ENCODE measurements at regions not wholly inside any gene's neighbourhood (a gene's known extent, or its start where the extent isn't known, plus 50 kb on each side); places are given as distances from the start of the nearest gene placed in this dataset.
"Not testable (repeated sequence)": the region's sequence is repeated elsewhere in the genome, so short reads cannot be mapped to it uniquely, and the experiment has no call there.

DNA sequence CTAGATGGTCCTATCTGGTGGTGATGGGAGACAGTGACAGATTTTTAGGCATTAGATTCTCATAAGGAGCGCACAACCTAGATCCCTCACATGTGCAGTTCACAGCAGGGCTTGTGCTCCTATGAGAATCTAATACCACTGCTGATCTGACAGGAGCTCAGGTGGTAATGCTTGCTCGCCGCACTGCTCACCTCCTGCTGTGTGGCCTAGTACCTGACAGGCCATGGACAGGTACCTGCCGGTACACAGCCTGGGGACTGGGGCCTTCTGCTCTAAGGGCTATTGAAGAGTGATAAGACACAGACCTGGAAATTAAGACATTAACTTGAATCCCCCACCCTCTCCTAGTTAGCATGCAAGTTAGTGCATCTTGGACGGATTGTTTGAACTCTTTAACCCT lies 64.4 kb downstream of the KLRB1 start:
- DNase-seq; ATAC-seq; intact Hi-C loops (cut with DNase I, micrococcal nuclease): not testable (repeated sequence)

DNA sequence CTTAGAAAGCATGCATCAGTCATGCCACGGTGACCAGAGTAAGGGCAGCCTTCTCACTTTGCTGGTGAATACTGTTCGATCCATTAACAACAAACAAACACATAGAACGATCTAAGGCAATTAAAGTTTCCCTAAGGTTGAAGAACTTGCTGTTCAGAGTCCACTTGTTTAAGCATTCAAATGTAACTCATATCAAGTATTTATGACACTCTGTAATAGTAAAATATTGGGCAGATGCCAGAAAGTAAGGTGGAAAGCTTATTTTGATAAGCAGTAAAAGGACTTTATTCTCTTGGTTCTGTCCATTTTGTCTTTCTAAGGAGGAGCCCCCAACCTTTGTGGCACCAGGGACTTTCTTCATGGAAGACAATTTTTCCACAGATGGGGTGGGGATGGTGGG lies 64.9 kb downstream of the KLRB1 start:
- intact Hi-C loops (cut with DNase I, micrococcal nuclease); DNase-seq: not testable (repeated sequence)
- ATAC-seq = peak; percentile 69

DNA sequence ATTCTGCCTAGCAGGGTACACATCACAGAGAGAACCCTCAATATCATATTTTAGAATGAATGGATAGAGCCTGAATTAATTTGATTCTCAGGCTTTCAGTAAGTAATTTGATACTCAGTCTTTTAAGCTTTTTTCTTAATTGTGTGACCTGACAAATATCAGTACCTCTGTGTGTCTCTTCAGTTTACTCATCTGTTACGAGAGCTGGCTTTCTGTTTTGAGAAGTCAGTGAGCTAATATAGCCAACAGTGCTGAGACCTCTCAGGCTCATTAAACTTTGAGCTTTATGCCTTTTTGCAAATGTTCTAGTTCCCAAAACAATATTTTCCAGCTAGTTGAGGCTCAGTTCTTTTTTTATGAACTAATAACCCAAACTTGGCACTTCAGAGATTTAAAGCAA lies 91.8 kb downstream of the KLRB1 start:
- ATAC-seq; intact Hi-C loops (cut with DNase I, micrococcal nuclease); DNase-seq: not testable (repeated sequence)

DNA sequence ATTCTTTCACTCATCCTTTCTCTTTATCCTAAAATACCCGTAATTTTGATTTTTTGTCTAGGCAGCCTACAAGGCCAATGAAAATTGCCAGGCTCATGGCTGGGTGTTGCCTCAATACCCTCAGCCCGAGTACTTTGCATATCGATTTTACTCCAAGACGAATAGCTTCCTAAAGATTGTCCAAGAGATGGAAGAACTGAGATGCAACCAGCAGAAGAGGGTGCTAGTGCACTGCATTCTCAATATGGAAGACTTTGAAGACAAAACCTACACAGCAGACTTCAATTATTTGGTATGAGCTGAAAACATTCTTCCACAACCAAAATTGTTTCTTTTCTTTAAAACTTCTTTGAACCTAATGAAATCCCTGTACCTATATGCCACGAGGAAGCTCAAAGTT lies 95.0 kb downstream of the KLRB1 start:
- peak; percentile 44 for ATAC-seq
- DNase-seq = not testable (repeated sequence)

DNA sequence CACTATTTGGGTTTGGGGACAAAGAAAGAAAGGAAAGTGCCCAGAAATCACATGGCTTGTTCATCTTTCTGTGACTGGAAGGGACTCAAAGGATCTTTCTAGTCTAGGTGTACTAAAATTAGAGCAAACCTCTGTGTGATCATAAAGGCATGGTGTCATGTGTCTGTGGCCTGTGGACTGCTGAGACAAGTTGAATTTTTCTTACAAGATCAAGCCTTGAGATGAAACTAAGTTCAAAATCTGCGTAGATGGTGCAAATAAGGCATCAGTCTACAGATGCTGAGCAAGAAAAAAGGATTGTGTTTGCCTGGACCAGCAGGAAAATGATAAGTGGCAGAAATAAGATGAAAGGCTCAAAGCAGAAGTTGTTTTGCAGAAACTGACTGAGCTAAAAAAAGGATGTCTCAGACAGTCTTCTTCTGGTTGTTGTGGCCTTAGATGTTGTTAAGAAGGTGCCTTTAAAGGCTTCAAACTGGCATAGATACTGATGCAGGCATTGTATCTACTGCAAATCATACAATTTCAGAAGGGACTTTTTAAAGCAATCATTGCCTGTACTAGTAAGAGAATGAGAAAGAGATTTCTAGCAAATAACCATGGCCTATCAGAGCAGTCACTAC lies 97.2 kb downstream of the KLRB1 start:
- DNase-seq; intact Hi-C loops (cut with DNase I, micrococcal nuclease); ATAC-seq: not testable (repeated sequence)

More for the DNA sequence above, 95.0 kb downstream of the KLRB1 start:
- intact Hi-C loops (cut with DNase I, micrococcal nuclease) = not testable (repeated sequence)

DNA sequence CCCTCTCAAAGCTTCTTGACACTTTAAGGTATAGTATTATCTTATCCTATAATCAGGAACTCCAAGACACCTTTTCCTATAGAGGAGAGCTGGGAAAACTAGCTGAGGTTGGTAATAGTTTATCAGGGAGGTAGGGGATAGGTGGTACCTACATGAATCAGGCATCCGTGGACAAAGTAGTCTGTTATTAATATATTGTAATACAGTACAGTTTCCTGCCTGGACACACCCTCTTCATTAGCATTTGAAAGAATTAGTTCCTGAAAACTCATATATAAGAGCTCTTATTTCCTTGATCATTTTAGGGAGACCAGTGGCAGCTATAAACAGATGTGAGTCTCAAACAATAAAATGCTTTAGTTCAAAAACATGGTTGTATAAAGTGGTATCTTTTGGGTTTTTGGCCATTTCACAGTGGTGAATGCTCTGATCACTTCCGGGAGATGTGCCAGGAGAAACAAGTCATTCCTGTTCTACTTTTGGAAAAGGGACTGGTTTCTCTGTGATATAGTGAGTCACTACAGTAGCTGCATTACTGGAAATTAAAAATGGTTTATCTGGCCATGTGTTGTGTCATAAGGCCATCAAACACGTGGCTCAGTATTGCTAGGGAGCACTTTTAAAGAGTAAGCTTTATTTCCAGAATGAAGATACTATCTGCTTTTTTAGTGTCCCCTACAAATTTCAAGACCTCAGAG lies 98.1 kb downstream of the KLRB1 start:
- intact Hi-C loops (cut with DNase I, micrococcal nuclease) = no loop called here

DNA sequence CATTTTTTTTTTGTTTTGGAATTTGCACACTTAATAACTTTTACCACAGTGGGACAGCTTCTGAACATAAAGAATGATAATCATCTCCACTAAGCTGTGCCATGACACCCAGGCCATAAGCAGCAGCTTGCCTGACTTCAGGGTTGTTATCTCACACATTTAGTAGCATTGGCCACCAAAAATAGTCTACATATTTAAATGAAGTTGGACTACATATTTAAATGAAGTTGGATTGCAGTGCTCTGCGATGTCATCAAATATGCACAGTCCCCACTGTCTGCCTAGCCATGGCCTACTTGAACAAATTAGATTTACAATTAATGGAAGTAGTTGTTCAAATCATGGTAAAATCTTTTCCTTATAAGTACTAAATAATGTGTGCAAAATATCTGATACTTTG lies 101.0 kb downstream of the KLRB1 start:
- DNase-seq (no peak), ATAC-seq (no peak)
- intact Hi-C loops (cut with DNase I, micrococcal nuclease) = no loop called here

More for the DNA sequence above, 98.1 kb downstream of the KLRB1 start:
- DNase-seq (no peak), ATAC-seq (no peak)

DNA sequence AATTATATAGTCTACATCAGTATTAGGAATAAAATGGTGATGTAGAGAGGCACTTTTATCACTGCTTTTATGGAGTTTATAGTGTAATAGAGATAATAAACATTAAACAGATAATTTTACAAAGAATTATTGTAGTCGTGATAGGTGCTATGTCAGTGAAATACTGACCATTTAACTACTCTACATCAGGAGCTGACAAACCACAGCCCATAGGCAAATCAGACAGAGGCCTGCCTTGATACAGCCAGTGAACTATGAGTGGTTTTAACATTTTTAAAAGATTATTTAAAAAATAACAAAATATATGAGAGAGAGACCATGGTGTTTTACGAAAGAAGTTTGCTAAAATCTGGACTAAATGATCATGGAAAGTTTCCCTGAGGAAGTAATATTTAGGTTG lies 104.3 kb downstream of the KLRB1 start:
- DNase-seq; intact Hi-C loops (cut with DNase I, micrococcal nuclease); ATAC-seq: not testable (repeated sequence)

DNA sequence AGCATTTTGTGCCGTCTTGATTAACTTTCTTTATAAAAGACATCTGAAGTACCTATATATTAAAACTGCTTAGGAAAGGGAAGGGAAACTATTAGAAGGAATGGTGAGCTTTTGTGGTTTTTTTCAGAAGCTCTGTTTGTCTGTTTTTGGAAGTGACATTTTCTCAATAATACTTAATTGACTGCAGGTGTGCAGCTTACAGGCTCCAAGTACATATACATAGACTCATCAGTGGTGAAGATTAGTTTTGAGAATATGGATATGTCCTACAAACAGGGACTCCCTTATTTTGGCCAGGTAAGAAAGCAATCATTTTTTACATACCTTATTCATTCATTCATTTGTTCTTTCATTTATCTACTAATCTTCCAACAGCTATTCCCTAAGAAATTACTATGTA lies 104.9 kb downstream of the KLRB1 start:
- DNase-seq; ATAC-seq; intact Hi-C loops (cut with DNase I, micrococcal nuclease): not testable (repeated sequence)

DNA sequence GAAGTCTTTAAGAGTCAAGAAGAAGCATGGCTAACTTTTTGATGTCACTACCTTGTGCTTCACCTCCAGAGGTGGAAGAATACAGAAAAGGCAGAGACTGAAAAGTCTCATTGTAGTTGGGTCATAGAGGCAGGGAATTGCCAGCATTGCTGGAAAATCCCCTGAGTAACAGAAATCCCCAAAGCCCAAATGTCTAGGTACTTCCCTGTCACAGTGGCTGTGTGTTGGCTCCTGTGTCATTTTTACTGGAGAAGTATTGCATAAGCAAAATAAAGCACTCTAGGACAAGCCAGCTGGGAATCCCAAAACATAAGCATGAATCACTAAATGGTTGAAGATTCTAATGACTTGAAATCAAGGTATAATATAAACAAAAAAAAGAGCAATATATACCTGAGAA lies 114.4 kb downstream of the KLRB1 start:
- ATAC-seq; intact Hi-C loops (cut with DNase I, micrococcal nuclease); DNase-seq: not testable (repeated sequence)

DNA sequence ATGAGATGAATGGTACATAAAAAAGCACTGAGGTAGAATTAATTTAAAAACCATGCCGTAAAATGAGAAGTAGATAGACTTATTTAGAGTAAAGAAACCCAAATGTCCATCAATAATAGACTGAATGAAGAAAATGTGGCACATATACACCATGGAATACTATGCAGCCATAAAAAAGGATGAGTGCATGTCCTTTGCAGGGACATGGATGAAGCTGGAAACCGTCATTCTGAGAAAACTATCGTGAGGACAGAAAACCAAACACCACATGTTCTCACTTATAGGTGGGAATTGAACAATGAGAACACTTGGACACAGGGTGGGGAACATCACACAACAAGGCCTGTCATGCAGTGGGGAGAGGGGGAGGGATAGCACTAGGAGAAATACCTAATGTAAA lies 126.4 kb downstream of the KLRB1 start:
- ATAC-seq; DNase-seq; intact Hi-C loops (cut with DNase I, micrococcal nuclease): not testable (repeated sequence)

DNA sequence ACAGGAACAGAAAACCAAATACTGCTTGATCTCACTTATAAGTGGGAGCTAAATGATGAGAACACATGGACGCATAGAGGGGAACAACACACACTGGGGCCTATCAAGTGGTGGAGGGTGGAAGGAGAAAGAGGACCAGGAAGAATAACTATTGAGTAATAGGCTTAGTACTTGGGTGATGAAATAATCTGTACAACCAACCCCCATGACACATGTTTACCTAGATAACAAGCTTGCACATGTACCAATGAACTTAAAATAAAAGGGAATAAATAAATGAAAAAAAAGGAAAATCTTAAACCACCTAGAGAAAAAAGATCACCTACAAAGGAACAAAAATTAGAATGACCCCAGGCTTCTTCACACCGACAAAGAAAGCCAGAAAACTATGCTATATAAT lies 133.5 kb downstream of the KLRB1 start:
- DNase-seq; intact Hi-C loops (cut with DNase I, micrococcal nuclease); ATAC-seq: not testable (repeated sequence)

DNA sequence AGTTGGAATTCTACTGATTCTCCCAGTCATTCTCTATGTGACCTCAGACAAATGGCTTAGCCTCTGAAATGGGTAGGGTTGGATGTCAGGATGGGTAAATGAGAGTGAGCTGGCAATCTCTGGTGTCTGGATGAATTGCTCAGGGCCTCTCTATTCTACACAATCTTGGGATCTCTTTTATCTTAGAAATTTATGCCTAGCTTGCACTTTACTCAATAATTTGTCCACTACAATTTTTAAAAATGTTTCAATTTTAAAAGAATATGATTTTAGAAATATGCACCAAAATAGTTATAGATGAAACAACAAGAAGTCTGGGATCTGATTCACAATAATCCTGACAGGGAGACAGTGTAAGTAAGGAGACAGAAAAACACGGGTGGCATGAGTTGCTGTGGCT lies 134.1 kb downstream of the KLRB1 start:
- intact Hi-C loops (cut with DNase I, micrococcal nuclease); ATAC-seq; DNase-seq: not testable (repeated sequence)

DNA sequence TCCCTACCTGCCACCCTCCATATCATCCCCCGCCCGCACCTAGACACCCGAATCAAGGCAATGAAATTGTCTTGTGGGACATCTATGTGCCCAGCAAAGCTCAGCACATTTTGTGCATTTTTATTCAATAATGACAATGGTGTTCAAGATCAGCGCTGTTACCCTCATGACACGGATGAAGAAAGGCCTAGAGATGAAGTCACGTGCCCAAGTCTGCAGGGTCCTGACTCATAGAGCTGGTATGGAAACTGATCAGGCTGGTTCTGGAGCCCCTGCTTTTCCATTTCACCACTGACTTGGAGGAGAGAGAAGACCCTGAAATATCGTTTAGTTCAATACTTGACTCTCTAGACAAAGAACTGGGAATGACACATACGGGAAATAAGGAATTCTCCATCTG lies 136.2 kb downstream of the KLRB1 start:
- intact Hi-C loops (cut with DNase I, micrococcal nuclease); DNase-seq; ATAC-seq: not testable (repeated sequence)

DNA sequence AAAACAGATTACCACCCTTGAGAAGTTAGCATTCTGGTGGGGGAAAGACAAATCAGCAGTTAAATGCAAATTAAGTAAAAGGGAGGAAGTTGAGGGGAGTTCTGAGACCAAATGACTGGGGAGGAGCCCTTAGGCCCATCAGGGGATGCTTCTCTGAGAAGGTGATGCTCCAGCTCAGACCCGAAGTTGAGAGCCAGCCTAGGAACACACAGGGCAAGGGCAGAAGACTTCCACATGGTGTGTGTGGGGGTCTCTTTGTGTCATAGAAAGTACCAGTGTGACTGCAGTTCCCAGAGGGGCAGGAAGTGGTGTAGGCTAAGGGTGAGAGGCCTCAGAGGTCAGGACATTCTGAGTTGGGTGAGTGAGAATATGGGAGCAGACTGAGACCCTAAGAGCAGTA lies 137.3 kb downstream of the KLRB1 start:
- ATAC-seq; DNase-seq; intact Hi-C loops (cut with DNase I, micrococcal nuclease): not testable (repeated sequence)

DNA sequence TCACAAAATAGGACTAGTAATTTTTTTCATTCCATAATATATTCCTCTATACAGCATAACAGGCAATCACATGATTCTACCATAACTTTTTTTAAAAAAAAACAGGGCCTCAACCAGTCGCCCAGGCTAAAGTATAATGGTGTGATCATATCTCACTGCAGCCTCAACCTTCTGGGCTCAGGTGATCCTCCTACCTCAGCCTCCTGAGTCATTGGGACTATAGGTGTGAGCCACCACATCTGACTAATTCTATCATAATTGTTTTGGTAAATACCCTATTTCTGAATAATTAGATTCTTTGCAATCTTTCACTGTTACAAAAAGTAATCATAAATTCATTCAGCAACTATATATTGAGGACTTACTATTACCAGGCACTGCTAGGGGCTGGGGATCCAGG lies 137.8 kb downstream of the KLRB1 start:
- ATAC-seq; intact Hi-C loops (cut with DNase I, micrococcal nuclease); DNase-seq: not testable (repeated sequence)

DNA sequence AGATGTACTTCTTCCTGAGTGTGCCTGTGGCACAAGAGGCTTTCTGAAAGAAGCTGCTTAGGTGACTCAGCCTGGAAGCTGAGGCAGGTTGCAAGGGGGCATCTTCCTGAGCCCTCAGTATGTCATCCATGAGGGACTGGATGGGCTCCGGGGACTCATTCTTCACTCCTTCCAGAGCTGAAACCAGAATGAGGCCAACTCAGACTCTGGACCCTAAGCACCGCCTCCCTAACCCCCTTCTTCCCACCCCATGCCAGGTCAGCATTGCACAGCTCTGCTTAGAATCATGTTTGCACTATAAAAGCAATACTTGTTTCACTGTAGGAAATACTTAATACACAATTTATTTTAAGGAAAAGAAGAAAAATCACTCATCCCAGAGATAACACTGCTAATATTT lies 138.3 kb downstream of the KLRB1 start:
- ATAC-seq; intact Hi-C loops (cut with DNase I, micrococcal nuclease); DNase-seq: not testable (repeated sequence)

DNA sequence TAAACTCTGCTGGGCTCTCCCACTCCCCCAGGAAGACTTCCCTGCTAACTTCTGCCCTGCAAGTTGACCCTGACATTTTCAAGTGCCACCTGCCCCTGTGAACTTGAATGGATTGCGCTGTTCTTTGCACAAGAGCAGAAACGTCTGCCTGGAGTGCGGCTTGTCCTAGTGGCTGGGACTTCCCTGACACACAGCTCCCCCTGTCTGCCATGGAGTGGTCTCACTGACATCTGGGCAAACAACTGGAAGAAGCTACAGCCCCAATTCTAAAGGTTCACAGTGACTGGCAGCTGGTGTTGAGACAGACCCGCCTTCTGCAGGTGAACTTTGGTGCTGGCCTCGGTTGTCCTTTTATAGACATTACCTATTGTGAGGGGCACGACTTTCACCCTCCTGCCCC lies 138.7 kb downstream of the KLRB1 start:
- DNase-seq (peak; percentile 36 to 66), ATAC-seq (peak; percentile 69)
- intact Hi-C loops (cut with DNase I, micrococcal nuclease) = not testable (repeated sequence)

DNA sequence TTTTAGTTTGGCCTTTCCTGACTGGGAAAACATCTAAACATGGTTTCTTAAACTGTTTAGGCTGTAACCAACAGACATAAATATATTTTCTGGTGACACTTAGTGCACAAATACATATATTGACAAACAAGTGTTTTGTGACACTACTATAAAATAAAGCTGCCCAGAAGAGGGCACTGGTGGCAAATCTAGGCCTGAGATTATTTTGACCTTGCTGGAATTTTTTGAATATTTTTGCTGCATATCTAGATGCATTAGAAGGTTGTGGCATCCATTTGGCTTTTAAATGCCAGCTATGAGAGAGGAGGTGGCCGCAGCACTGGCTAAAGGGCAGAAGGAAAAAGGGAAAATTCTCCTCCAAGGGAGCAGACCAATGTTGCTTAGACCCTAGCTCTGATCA lies 139.6 kb downstream of the KLRB1 start:
- ATAC-seq; intact Hi-C loops (cut with DNase I, micrococcal nuclease); DNase-seq: not testable (repeated sequence)

DNA sequence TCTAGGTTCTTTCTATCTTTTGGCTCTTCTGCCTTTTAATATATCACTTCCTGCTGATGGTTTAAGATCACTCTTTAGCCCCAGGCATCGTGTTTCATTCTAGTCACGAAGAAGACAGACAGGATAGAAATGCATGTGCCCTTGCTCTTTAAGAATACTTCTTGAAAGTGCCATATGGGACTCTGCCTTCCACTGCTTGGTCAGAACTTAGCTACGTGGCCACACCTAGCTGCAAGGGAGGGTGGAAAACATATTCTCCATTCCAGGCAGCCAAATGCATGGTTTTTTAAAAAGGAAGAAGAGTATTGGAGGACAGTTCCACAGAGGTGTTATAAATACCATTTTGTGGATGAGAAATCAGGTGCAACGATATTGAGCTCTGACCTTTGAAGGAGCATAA lies 143.3 kb downstream of the KLRB1 start:
- no peak for ATAC-seq
- DNase-seq = no peak
- intact Hi-C loops (cut with DNase I, micrococcal nuclease) = no loop called here

All from left colon (tissue), 2 donors.